DND-41 (cell line): ENCODE measurements at regions not wholly inside any gene's neighbourhood (a gene's known extent, or its start where the extent isn't known, plus 50 kb on each side); places are given as distances from the start of the nearest gene placed in this dataset.

Experiments used
- ATAC-seq: fragments of 200-7000 bp; cut with Tn5 transposase; 3 replicates; pipeline ENCODE4 v1.9.1; 2021; ENCODE audit warnings: low read depth; ENCODE audit not compliant: insufficient read depth
- DNase-seq: peaks from one replicate; pipeline ENCODE4 v3.0.0-alpha.2; 2020
- H2AFZ ChIP-seq: 2 replicates; pipeline ENCODE4 v1.6.0; 2012; ENCODE audit warnings: low read depth, low read length
- H3K27ac ChIP-seq: 2 replicates; pipeline ENCODE4 v1.5.1; 2012; ENCODE audit warnings: low read length, inconsistent platforms
- H3K27me3 ChIP-seq: fragments of 200-600 bp; sonication (generic); 2 replicates; pipeline ENCODE4 v1.6.0; 2012; ENCODE audit warnings: low read length, mild to moderate bottlenecking, inconsistent platforms; ENCODE audit not compliant: insufficient read depth, poor library complexity
- H3K36me3 ChIP-seq: 2 replicates; pipeline ENCODE4 v1.5.1; 2012; ENCODE audit warnings: low read length, inconsistent platforms; ENCODE audit not compliant: insufficient read depth
- H3K4me1 ChIP-seq: 2 replicates; pipeline ENCODE4 v1.5.1; 2012; ENCODE audit warnings: mild to moderate bottlenecking, low read length; ENCODE audit not compliant: insufficient read depth
- H3K4me2 ChIP-seq: 2 replicates; pipeline ENCODE4 v1.6.0; 2012; ENCODE audit warnings: mild to moderate bottlenecking, moderate library complexity, low read length, inconsistent platforms; ENCODE audit not compliant: insufficient read depth
- H3K4me3 ChIP-seq, 2 experiments: fragments of 200-600 bp in 1 of 2; shearing (Covaris generic) in 1 of 2; 2 replicates each; pipeline ENCODE4 v1.5.1; 2012 to 2016; ENCODE audit warnings: inconsistent platforms in 2 of 2, low read length in 2 of 2, mild to moderate bottlenecking in 2 of 2, low read depth in 1 of 2, moderate library complexity in 1 of 2
- H3K79me2 ChIP-seq: 2 replicates; pipeline ENCODE4 v1.6.0; 2012; ENCODE audit warnings: low read length, inconsistent platforms; ENCODE audit not compliant: insufficient read depth
- H3K9ac ChIP-seq: 2 replicates; pipeline ENCODE4 v1.6.0; 2012; ENCODE audit warnings: low read depth, mild to moderate bottlenecking, inconsistent platforms, low read length, moderate library complexity
- H3K9me3 ChIP-seq: 2 replicates; pipeline ENCODE4 v1.5.1; 2012; ENCODE audit warnings: low read length, moderate library complexity, mild to moderate bottlenecking, inconsistent platforms; ENCODE audit not compliant: insufficient read depth, severe bottlenecking
- H4K20me1 ChIP-seq: 2 replicates; pipeline ENCODE4 v1.6.0; 2012; ENCODE audit warnings: low read length; ENCODE audit not compliant: insufficient read depth
- CTCF ChIP-seq: IDR thresholded peaks from 2 replicates; pipeline ENCODE4 v1.5.1; 2012; ENCODE audit warnings: borderline replicate concordance, low read length, moderate library complexity, mild to moderate bottlenecking; ENCODE audit not compliant: poor library complexity, severe bottlenecking; ENCODE audit errors: extremely low read depth
- EZH2 ChIP-seq: IDR thresholded peaks from 3 replicates; pipeline ENCODE4 v1.6.1; 2012; ENCODE audit warnings: borderline replicate concordance, low read depth, mild to moderate bottlenecking, moderate library complexity, low read length, inconsistent platforms; ENCODE audit not compliant: severe bottlenecking

GRCh38 chr9:75599126-75599525, 291.3 kb upstream of the PCSK5 start:
- Histone ChIP-seq H3K9me3 (no peaks in the 10 kb centered on the region), H4K20me1 (no peaks in the 10 kb centered on the region), H3K4me1 (no peaks in the 10 kb centered on the region), H3K4me2 (no peak overlapping the region), H2AFZ (no peak overlapping the region), H3K79me2 (no peaks in the 10 kb centered on the region), H3K36me3 (no peaks in the 10 kb centered on the region), H3K4me3 (no peak overlapping the region), H3K9ac (no peak overlapping the region), H3K27ac (no peak overlapping the region), H3K27me3 (peaks cover 3% of the 10 kb centered on the region)
- DNase-seq (no peak), ATAC-seq (no peak)
- TF ChIP-seq EZH2 (no peak), CTCF (no peak)

GRCh38 chr9:75601280-75601679, 289.2 kb upstream of the PCSK5 start:
- H3K9ac ChIP-seq, result no peak overlapping the region
- no peaks in the 10 kb centered on the region for H3K4me1 ChIP-seq
- H3K27ac ChIP-seq, result no peak overlapping the region
- peaks cover 3% of the 10 kb centered on the region for H3K27me3 ChIP-seq
- H3K4me2 ChIP-seq, result no peak overlapping the region
- no peaks in the 10 kb centered on the region for H3K79me2 ChIP-seq
- H4K20me1 ChIP-seq, result no peaks in the 10 kb centered on the region
- no peaks in the 10 kb centered on the region for H3K9me3 ChIP-seq
- no peaks in the 10 kb centered on the region for H3K36me3 ChIP-seq
- H3K4me3 ChIP-seq, result no peak overlapping the region
- no peak for TF ChIP-seq EZH2
- TF ChIP-seq CTCF, result no peak
- no peak overlapping the region for H2AFZ ChIP-seq
- ATAC-seq, result no peak
- DNase-seq, result no peak

GRCh38 chr9:75602060-75602459, 288.4 kb upstream of the PCSK5 start:
- no peaks in the 10 kb centered on the region for H3K79me2 ChIP-seq
- H3K9me3 ChIP-seq, result no peaks in the 10 kb centered on the region
- no peak overlapping the region for H2AFZ ChIP-seq
- no peak overlapping the region for H3K9ac ChIP-seq
- H3K27ac ChIP-seq, result no peak overlapping the region
- no peaks in the 10 kb centered on the region for H3K4me1 ChIP-seq
- ATAC-seq, result no peak
- H3K4me2 ChIP-seq, result no peak overlapping the region
- no peak overlapping the region for H3K4me3 ChIP-seq
- H3K27me3 ChIP-seq, result peaks cover 3% of the 10 kb centered on the region
- no peak for TF ChIP-seq EZH2
- TF ChIP-seq CTCF, result no peak
- H4K20me1 ChIP-seq, result no peaks in the 10 kb centered on the region
- DNase-seq, result no peak
- no peaks in the 10 kb centered on the region for H3K36me3 ChIP-seq

GRCh38 chr9:75604661-75605060, 285.8 kb upstream of the PCSK5 start:
- Histone ChIP-seq H3K36me3 (no peaks in the 10 kb centered on the region), H3K9ac (no peak overlapping the region), H3K79me2 (no peaks in the 10 kb centered on the region), H2AFZ (no peak overlapping the region), H4K20me1 (no peaks in the 10 kb centered on the region), H3K27ac (no peak overlapping the region), H3K4me3 (no peak overlapping the region), H3K27me3 (no peaks in the 10 kb centered on the region), H3K4me1 (no peaks in the 10 kb centered on the region), H3K4me2 (no peak overlapping the region), H3K9me3 (no peaks in the 10 kb centered on the region)
- TF ChIP-seq EZH2, result no peak
- no peak for TF ChIP-seq CTCF
- no peak for DNase-seq
- ATAC-seq, result no peak
